Skeletal muscle satellite cell (primary cell): ENCODE measurements at regions not wholly inside any gene's neighbourhood (a gene's known extent, or its start where the extent isn't known, plus 50 kb on each side); places are given as distances from the start of the nearest gene placed in this dataset.
A peak's percentile ranks its signal among the peaks of the same experiment; 100 is the strongest.

Experiments used
- H3K27me3 ChIP-seq: 2 replicates; pipeline ENCODE4 v1.7.0; 2013; ENCODE audit warnings: low read length; ENCODE audit not compliant: control insufficient read depth, insufficient read depth
- H3K36me3 ChIP-seq: 2 replicates; pipeline ENCODE4 v1.7.0; 2013; ENCODE audit warnings: mild to moderate bottlenecking, control low read depth, low read length; ENCODE audit not compliant: insufficient read depth
- H3K4me1 ChIP-seq: 2 replicates; pipeline ENCODE4 v1.7.0; 2013; ENCODE audit warnings: low read length; ENCODE audit not compliant: control insufficient read depth, insufficient read depth
- H3K4me2 ChIP-seq: 2 replicates; pipeline ENCODE4 v1.7.0; 2013; ENCODE audit warnings: mild to moderate bottlenecking, low read length
- H3K4me3 ChIP-seq: 2 replicates; pipeline ENCODE4 v1.7.0; 2013; ENCODE audit warnings: low read length
- H3K9ac ChIP-seq: 2 replicates; pipeline ENCODE4 v1.7.0; 2013; ENCODE audit warnings: mild to moderate bottlenecking, low read depth, low read length, moderate library complexity
- H3K9me3 ChIP-seq: replicated peaks from 2 replicates; pipeline ENCODE4 v1.7.0; 2013; ENCODE audit warnings: mild to moderate bottlenecking, control low read depth, low read length

DNA sequence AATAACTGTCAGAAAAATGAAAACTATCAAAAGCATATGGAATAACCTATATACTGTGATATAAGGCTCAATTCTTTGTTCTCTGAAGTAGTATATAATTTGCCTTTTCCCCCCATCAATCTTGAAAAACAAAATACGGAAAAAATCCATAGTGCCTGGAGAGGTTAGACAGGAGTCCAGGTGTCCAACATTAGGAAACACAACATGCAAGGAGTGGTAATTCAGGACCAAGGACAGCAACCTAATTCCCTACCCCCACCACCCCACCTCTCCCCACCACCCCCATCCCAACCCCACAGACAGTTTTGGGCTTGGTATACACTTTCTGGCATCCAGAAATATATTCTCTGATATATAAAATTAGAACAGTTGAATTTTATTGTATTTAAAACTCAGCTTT lies 55.1 kb upstream of the SLC25A26 start:
- Histone ChIP-seq H3K9ac (no peak overlapping the region), H3K9me3 (no peaks in the 10 kb centered on the region), H3K36me3 (no peaks in the 10 kb centered on the region), H3K4me2 (no peak overlapping the region), H3K27me3 (peaks cover 28% of the 10 kb centered on the region), H3K4me1 (no peaks in the 10 kb centered on the region), H3K4me3 (no peak overlapping the region)

DNA sequence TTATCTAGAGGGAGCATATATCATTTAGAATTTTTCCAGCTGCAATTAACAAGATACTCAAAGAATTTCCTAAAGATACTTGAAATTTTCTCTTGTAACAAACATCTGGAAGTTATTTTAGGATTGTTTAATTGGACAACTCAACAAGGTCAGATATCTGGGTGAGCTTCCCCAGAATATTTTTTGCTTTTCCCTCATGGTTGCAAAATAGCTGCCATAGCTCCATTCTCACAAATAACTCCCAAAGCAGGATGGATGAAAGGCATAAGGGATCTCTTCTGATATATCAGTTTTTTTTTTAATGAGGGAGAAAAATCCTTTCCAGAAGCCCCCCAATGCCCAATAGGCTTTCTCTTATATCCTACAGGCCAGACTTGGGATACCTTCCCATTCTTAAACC lies 56.6 kb upstream of the SLC25A26 start:
- Histone ChIP-seq H3K4me2 (no peak overlapping the region), H3K9me3 (no peaks in the 10 kb centered on the region), H3K9ac (no peak overlapping the region), H3K36me3 (no peaks in the 10 kb centered on the region), H3K4me3 (no peak overlapping the region), H3K27me3 (peaks cover 24% of the 10 kb centered on the region), H3K4me1 (no peaks in the 10 kb centered on the region)

DNA sequence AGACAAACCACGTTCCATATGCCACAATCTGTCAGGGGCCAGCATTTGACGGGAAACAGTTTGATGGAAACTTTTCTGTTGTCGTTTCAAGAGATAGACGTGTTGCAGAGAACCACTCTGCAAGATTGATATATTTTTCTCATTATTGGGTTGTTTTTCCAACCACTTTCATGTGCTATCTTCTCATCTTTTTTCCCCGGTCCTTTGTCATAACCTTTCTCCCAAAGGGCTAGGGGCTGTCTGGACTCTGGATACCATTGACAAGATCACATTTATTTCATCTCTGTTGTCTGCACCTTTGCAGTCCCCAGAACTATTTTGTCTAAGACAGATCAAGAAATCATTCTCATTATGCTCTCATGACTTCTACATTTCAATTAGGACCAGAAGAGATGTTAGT lies 57.6 kb upstream of the SLC25A26 start:
- Histone ChIP-seq H3K36me3 (no peaks in the 10 kb centered on the region), H3K4me3 (no peak overlapping the region), H3K4me2 (no peak overlapping the region), H3K4me1 (no peaks in the 10 kb centered on the region), H3K9me3 (no peaks in the 10 kb centered on the region), H3K27me3 (peaks cover 21% of the 10 kb centered on the region), H3K9ac (no peak overlapping the region)

DNA sequence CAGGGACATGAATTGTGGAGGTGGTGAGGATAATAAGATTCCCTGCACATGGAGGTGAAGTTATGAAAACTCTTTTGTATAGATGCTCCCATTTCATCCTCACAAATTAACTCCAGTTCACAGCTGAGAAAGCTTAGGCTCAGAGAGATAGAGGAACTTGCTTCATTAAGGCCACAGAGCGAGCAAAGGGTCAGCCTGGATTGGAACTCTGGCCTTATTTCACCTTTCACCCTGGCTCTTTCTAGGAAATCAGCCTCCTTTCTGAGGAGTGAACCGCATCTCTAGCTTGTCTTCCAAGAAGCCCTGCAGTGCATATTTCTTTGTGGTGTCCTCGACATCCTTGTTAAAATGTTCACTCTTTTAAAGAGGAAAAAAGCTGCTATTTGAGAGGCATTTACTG lies 58.0 kb upstream of the SLC25A26 start:
- Histone ChIP-seq H3K36me3 (no peaks in the 10 kb centered on the region), H3K9ac (no peak overlapping the region), H3K4me2 (no peak overlapping the region), H3K4me1 (no peaks in the 10 kb centered on the region), H3K27me3 (peaks cover 21% of the 10 kb centered on the region), H3K9me3 (no peaks in the 10 kb centered on the region), H3K4me3 (no peak overlapping the region)

DNA sequence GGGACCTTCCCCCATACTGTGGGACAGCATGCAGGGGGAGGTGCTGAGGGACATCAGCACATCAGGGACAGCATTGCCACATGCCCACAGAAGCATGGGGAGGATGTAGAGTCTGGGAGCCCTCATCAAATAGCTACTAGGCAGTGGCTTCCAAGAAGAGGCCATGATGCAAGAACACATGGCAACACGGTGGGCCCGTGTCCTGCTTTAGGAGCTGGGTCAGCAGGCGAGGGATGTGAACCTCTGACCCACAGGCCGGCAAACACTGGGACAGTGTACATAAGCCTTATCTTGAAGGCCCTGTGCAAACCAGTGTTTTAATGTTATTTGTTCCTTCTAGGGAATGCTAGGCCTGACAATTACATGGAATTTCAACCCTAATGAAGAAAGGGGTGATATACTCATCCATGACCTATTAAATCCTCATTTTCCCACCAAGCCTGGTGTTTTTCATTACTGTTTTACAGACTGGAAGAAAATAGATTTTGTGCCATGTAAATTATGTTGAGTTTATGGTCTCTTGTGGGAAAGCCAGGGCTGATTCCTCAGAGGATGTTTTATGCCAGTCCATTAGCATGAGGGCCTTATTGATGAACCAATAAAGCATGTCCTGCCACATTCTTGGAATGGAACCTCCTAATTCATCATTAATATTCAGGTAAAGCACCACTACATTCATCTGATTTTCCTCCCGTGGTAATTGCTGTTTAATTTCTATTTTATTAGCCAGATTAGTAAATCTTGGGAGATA lies 61.7 kb upstream of the SLC25A26 start:
- Histone ChIP-seq H3K9ac (no peak overlapping the region), H3K36me3 (no peaks in the 10 kb centered on the region), H3K9me3 (no peaks in the 10 kb centered on the region), H3K4me3 (no peak overlapping the region), H3K27me3 (peaks cover 21% of the 10 kb centered on the region), H3K4me1 (peaks cover 6% of the 10 kb centered on the region), H3K4me2 (no peak overlapping the region)

DNA sequence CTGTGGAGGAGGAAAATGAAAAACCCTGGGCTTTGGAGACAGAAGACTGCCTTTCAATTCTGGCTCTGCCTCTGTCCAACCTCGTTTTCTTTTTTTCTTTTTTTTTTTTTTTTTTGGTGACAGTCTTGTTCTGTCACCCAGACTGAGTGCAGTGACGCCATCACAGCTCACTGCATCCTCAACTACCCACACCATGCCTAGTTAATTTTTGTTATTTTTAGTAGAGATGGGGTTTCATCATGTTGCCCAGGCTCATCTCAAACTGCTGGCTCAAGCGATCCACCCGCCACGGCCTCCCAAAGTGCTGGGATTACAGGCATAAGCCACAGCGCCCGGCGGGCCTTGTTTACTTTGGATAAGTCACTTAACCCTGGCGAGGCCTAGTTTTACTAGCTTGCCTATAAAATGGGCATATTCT lies 66.3 kb upstream of the SLC25A26 start:
- peaks cover 10% of the 10 kb centered on the region for H3K4me1 ChIP-seq
- peak overlapping the region; percentile 41 for H3K9ac ChIP-seq
- no peaks in the 10 kb centered on the region for H3K36me3 ChIP-seq
- H3K4me3 ChIP-seq: peak overlapping the region; percentile 69
- peak overlapping the region; percentile 92 for H3K4me2 ChIP-seq
- no peaks in the 10 kb centered on the region for H3K9me3 ChIP-seq
- peaks cover 8% of the 10 kb centered on the region for H3K27me3 ChIP-seq

DNA sequence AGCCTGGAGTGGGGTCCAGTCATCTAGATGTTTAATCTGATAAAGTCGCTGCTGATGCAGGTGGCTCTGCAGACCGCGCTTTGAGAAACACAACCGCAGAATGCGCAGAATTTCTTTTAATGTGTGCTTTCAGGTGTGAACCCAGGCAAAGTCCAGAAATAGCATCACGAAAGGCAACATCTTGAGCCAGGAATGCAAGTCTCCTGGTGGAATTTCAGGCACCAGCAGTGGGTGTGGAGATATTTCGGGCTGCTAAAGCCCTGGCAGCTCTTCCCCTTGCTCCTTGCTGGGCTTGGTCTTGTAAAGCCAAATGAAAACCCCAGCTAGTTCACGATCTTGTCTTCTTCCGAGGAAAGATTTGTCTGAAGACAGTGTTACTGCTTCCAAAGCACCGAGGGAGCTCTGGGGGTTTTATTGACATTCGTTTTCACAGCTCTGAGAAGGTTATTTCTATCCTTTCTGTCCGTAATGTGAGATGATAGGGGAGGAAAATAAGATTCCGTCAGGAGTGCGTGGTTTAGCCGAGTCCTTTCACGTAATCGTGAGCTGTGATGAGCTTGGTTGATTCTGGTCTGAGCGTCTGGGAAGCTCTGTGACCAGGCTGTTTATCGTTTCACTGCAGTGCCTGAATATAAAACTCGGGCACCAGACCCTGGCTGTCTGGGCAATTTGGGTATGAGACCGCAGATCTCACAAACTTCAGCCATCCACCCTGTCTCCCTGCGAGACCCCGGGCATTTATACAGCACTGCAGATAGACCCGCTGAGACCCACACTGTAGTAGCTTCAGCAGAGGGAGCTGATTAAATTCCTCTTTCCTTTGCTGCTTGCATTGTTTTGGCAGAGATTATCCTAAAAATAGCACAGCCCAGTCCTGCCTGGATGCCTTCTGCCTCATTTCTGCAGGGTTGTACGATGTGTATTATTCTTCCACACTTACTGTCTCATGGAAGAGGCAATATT lies 67.0 kb upstream of the SLC25A26 start:
- H3K9me3 ChIP-seq: no peaks in the 10 kb centered on the region
- peak overlapping the region; percentile 69 for H3K4me3 ChIP-seq
- peaks cover 10% of the 10 kb centered on the region for H3K4me1 ChIP-seq
- H3K4me2 ChIP-seq: peak overlapping the region; percentile 92
- H3K36me3 ChIP-seq: no peaks in the 10 kb centered on the region
- H3K9ac ChIP-seq: peak overlapping the region; percentile 41
- peaks cover 6% of the 10 kb centered on the region for H3K27me3 ChIP-seq

DNA sequence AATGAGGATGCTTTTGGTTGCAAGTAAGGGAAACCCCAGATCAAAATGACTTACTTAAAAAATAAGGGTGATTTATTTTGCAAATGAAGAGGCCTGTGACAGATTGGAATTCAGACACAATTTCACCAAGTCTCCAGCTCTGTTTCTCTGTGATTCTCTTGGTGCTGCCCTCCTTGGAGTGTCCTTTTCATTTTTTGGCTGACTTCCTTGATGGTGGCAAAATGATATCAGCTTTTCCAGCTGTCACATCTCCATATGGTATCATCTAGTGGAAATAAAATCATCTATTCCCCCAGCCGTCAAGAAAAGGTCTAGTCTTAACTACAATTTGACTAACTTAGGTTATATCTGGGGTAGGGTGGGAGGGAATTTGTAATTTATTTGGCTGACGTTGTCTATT lies 68.5 kb upstream of the SLC25A26 start:
- Histone ChIP-seq H3K9ac (no peak overlapping the region), H3K27me3 (peaks cover 6% of the 10 kb centered on the region), H3K9me3 (no peaks in the 10 kb centered on the region), H3K4me1 (peaks cover 10% of the 10 kb centered on the region), H3K4me3 (no peak overlapping the region), H3K36me3 (no peaks in the 10 kb centered on the region), H3K4me2 (no peak overlapping the region)

DNA sequence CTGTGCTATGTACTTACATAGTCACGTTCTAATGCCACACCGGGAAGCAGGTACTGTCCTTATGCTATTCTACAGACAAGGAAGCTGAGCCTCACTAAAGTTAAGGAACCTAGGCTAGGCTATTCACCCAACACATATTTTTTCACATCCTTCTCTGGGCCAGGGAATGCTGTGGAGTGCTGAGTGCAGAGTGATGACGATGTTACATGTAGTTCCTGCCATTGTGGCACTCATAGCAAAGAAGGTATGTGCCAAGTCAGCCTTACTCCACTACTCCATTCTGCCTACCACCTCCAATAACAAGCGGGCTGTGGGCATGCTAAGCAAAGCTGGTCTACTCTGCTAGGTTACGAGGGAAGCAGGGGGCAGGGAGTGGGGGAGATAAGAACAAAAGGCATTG lies 69.8 kb upstream of the SLC25A26 start:
- Histone ChIP-seq H3K4me3 (no peak overlapping the region), H3K4me1 (peaks cover 10% of the 10 kb centered on the region)

DNA sequence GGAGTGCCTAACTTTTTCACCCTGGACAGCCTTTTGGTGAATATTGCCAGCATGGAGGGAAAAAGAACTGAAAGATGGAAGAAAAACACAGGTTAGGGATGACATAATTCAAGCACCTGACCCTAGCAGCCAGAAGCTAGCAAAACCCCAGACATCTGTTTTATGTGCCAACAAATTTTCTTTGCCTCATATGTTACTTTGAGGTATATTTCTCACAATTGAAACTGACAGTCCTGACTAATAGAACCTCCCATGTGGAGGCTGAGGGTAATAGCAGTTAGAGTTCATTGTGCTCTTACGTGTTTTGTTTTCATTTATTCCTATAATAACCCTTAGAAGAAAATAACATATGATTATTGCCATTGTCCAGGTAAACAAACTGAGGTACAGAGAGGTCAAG lies 71.5 kb upstream of the SLC25A26 start:
- no peaks in the 10 kb centered on the region for H3K36me3 ChIP-seq
- H3K4me3 ChIP-seq: no peak overlapping the region
- peaks cover 6% of the 10 kb centered on the region for H3K27me3 ChIP-seq
- H3K9ac ChIP-seq: no peak overlapping the region
- peaks cover 17% of the 10 kb centered on the region for H3K4me1 ChIP-seq
- no peak overlapping the region for H3K4me2 ChIP-seq
- no peaks in the 10 kb centered on the region for H3K9me3 ChIP-seq

More for the DNA sequence above, 69.8 kb upstream of the SLC25A26 start:
- no peaks in the 10 kb centered on the region for H3K9me3 ChIP-seq
- H3K4me2 ChIP-seq: no peak overlapping the region
- H3K36me3 ChIP-seq: no peaks in the 10 kb centered on the region
- H3K27me3 ChIP-seq: peaks cover 6% of the 10 kb centered on the region
- no peak overlapping the region for H3K9ac ChIP-seq

DNA sequence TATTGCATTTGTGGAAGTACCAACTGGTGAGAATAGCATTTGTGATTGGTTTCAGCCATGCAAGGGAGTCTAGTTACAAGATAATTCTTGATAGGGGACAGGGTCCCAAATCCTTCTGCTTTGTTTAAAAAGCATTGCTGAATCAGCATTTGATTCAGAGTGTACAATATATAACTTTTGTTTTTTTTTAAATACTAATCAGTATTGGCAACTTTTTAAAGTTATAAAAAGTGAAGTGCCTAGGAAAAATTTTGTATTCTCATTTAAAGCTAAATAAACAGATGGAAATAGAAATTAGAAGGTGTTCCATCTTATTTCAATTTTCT lies 75.4 kb upstream of the SLC25A26 start:
- Histone ChIP-seq H3K9me3 (no peaks in the 10 kb centered on the region), H3K4me2 (no peak overlapping the region), H3K4me3 (no peak overlapping the region), H3K4me1 (peaks cover 14% of the 10 kb centered on the region), H3K27me3 (no peaks in the 10 kb centered on the region), H3K36me3 (no peaks in the 10 kb centered on the region), H3K9ac (no peak overlapping the region)
